ENCODE measurements at regions not wholly inside any gene's neighbourhood (a gene's known extent, or its start where the extent isn't known, plus 50 kb on each side); places are given as distances from the start of the nearest gene placed in this dataset.

- no peak for DNase-seq (ENCODE audit: low read depth in 2 of 2)
Measured at GRCh38 chr16:18059089-18059488, 277.4 kb downstream of the NPIPA8 start.

- DNase-seq (ENCODE audit: low read depth in 2 of 2): no peak
Measured at GRCh38 chr16:18055411-18055916, 281.1 kb downstream of the NPIPA8 start.

GRCh38 chr16:18050777-18051176 lies 285.8 kb downstream of the NPIPA8 start:
- DNase-seq (ENCODE audit: low read depth in 2 of 2): no peak

GRCh38 chr16:18050234-18050633 lies 286.3 kb downstream of the NPIPA8 start:
- no peak for DNase-seq (ENCODE audit: low read depth in 2 of 2)

- no peak for DNase-seq (ENCODE audit: low read depth in 2 of 2)
Measured at GRCh38 chr16:18049547-18050133, 286.9 kb downstream of the NPIPA8 start.

GRCh38 chr16:18048853-18049546 lies 287.5 kb downstream of the NPIPA8 start:
- DNase-seq (ENCODE audit: low read depth in 2 of 2): no peak

GRCh38 chr16:18047761-18048160 lies 288.8 kb downstream of the NPIPA8 start:
- no peak for DNase-seq (ENCODE audit: low read depth in 2 of 2)

GRCh38 chr16:18045356-18045755 lies 291.2 kb downstream of the NPIPA8 start:
- no peak for DNase-seq (ENCODE audit: low read depth in 2 of 2)

- no peak for DNase-seq (ENCODE audit: low read depth in 2 of 2)
Measured at GRCh38 chr16:18041864-18042834, 294.4 kb downstream of the NPIPA8 start.

- no peak for DNase-seq (ENCODE audit: low read depth in 2 of 2)
Measured at GRCh38 chr16:18039931-18040330, 296.6 kb downstream of the NPIPA8 start.

- no peak for DNase-seq (ENCODE audit: low read depth in 2 of 2)
Measured at GRCh38 chr16:18037051-18037450, 299.5 kb downstream of the NPIPA8 start.

GRCh38 chr16:18024611-18025010 lies 311.9 kb downstream of the NPIPA8 start:
- no peak for DNase-seq (ENCODE audit: low read depth in 2 of 2)

- no peak for DNase-seq (ENCODE audit: low read depth in 2 of 2)
Measured at GRCh38 chr16:18018376-18018775, 318.2 kb downstream of the NPIPA8 start.

GRCh38 chr16:18013863-18014262 lies 322.7 kb downstream of the NPIPA8 start:
- no peak for DNase-seq (ENCODE audit: low read depth in 2 of 2)

GRCh38 chr16:18008356-18008755 lies 328.2 kb downstream of the NPIPA8 start:
- no peak for DNase-seq (ENCODE audit: low read depth in 2 of 2)

- no peak for DNase-seq (ENCODE audit: low read depth in 2 of 2)
Measured at GRCh38 chr16:18003033-18003432, 333.5 kb downstream of the NPIPA8 start.

GRCh38 chr16:17998996-17999395 lies 337.5 kb downstream of the NPIPA8 start:
- DNase-seq (ENCODE audit: low read depth in 2 of 2): no peak

GRCh38 chr16:17998550-17998949 lies 338.0 kb downstream of the NPIPA8 start:
- DNase-seq (ENCODE audit: low read depth in 2 of 2): no peak

- DNase-seq (ENCODE audit: low read depth in 2 of 2): no peak
Measured at GRCh38 chr16:17994027-17994426, 342.5 kb downstream of the NPIPA8 start.

GRCh38 chr16:17992416-17992815 lies 344.1 kb downstream of the NPIPA8 start:
- DNase-seq (ENCODE audit: low read depth in 2 of 2): no peak

GRCh38 chr16:17989255-17989654 lies 347.3 kb downstream of the NPIPA8 start:
- no peak for DNase-seq (ENCODE audit: low read depth in 2 of 2)

- no peak for DNase-seq (ENCODE audit: low read depth in 2 of 2)
Measured at GRCh38 chr16:17988839-17989238, 347.7 kb downstream of the NPIPA8 start.
